ENCODE measurements at regions not wholly inside any gene's neighbourhood (a gene's known extent, or its start where the extent isn't known, plus 50 kb on each side); places are given as distances from the start of the nearest gene placed in this dataset.

DNA sequence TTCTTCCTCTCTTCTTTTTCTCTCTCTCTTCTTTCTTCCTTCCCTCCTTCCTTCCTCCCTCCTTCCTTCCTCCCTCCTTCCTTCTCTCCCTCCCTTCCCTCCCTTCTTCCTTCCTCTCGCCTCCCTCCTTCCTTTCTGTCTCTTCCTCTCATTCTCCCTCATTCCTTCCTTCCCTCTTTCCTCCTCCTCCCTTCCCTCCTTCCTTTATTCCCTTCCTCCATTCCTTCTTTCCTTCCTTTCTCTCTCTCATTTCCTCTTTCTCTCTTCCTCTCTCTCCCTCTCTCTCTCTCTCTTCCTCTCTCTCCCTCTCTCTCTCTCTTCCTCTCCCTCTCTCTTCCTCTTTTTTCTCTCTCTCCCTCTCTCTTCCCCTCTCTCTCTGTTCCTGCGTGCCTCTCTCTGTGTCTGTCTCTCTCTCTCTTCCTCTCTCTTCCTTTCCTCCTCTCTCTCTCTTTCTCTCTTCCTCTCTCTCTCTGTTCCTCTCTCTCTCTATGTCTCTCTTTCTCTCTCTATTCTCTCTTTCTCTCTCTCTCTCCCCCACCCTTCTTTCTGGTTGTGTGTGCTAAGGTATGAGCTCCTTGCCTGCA is 80.1 kb upstream of the PFKP start:
- TF ChIP-seq CTCF (conservative IDR thresholded peaks at IDR 0.05), result no peak
- Mint-ChIP-seq H3K4me1 (ENCODE audit: unreplicated experiment) (peaks cover 16% of the 10 kb centered on the region), H3K4me3 (no peak overlapping the region), H3K27ac (no peak overlapping the region), H3K36me3 (no peaks in the 10 kb centered on the region), H3K9me3 (no peaks in the 10 kb centered on the region), H3K27me3 (peaks cover 26% of the 10 kb centered on the region)
- no peak for DNase-seq (ENCODE audit: extremely low spot score, unreplicated experiment)

DNA sequence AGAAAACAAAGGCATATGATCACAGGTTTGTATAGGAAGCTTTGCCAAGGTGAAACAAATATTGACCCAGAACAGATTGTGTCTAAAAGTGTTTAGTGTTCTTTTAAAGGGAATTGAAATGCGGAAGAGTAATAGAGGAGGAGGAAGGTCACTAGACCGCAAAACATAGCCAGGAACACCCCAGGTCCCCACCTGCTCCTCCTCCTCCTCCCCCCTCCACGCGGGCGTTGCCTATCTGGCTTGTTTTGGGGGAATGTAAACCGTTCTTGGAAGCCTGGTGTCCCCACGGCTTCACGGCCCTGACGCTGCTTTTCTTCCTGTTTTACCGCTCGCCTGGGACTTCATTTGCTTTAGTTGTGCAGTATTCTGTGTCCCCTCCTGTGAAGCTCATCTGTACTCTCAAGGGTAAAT is 81.0 kb upstream of the PFKP start:
- Mint-ChIP-seq H3K9me3 (no peaks in the 10 kb centered on the region), H3K27me3 (peaks cover 26% of the 10 kb centered on the region), H3K36me3 (no peaks in the 10 kb centered on the region), H3K4me3 (no peak overlapping the region), H3K4me1 (ENCODE audit: unreplicated experiment) (peaks cover 11% of the 10 kb centered on the region), H3K27ac (no peak overlapping the region)
- DNase-seq (ENCODE audit: extremely low spot score, unreplicated experiment), result no peak
- TF ChIP-seq CTCF (conservative IDR thresholded peaks at IDR 0.05), result no peak

DNA sequence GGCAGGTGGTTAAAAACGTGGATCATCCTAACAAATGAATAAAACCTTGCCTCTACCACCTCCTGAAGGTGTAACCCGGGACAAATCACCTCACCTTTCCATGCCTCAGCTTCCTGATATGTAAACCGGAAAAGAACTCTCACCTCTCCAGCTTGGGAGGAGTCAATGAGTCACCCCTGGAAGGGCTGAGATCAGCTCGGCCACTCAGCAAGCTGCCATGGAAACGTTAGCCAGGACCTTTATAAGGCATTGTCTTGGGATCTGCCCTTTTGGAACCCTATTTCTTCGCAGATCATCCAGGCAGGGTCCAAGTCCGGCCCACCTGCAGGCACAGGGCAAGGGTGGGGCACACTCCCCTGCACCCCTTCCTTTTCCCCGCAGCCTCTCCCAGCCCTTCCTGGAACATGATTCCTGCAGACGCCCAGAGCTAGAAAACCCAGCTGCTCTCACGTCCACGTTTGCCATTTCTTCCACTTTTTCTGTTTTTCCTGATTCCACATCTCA is 81.6 kb upstream of the PFKP start:
- no peak for TF ChIP-seq CTCF (conservative IDR thresholded peaks at IDR 0.05)
- Mint-ChIP-seq H3K27ac (no peak overlapping the region), H3K9me3 (no peaks in the 10 kb centered on the region), H3K36me3 (no peaks in the 10 kb centered on the region), H3K4me1 (ENCODE audit: unreplicated experiment) (peaks cover 6% of the 10 kb centered on the region), H3K4me3 (no peak overlapping the region), H3K27me3 (peaks cover 26% of the 10 kb centered on the region)
- DNase-seq (ENCODE audit: extremely low spot score, unreplicated experiment), result no peak

DNA sequence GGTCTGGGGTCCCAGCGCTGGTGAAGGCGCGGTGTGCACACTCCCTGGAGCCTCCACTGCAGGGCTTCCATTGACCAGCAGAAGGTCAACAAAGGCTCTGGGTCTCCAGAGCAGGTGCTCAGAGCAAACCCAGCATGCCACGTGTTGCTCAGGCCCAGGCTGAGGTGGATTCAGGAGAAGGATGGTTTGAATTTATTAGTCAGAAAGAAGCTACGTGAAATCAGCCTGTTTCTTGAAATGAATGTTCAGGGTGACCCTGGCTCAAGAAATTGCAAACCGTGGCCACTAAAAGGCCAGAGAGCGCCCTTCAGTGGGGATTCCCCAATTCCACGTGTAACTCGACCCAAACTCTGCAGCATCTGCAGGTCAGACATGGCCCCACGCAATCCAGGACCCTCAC is 82.7 kb upstream of the PFKP start:
- H3K27me3 Mint-ChIP-seq, result peaks cover 29% of the 10 kb centered on the region
- no peak for DNase-seq (ENCODE audit: extremely low spot score, unreplicated experiment)
- H3K9me3 Mint-ChIP-seq, result no peaks in the 10 kb centered on the region
- H3K27ac Mint-ChIP-seq, result no peak overlapping the region
- H3K4me1 Mint-ChIP-seq (ENCODE audit: unreplicated experiment), result peaks cover 8% of the 10 kb centered on the region
- no peaks in the 10 kb centered on the region for H3K36me3 Mint-ChIP-seq
- no peak for TF ChIP-seq CTCF (conservative IDR thresholded peaks at IDR 0.05)
- H3K4me3 Mint-ChIP-seq, result no peak overlapping the region

GRCh38 chr10:2982146-2982545 is 85.2 kb upstream of the PFKP start:
- TF ChIP-seq CTCF (conservative IDR thresholded peaks at IDR 0.05), result no peak
- Mint-ChIP-seq H3K4me1 (ENCODE audit: unreplicated experiment) (peaks cover 12% of the 10 kb centered on the region), H3K27ac (no peak overlapping the region), H3K4me3 (no peak overlapping the region), H3K27me3 (peaks cover 14% of the 10 kb centered on the region), H3K9me3 (no peaks in the 10 kb centered on the region), H3K36me3 (no peaks in the 10 kb centered on the region)
- no peak for DNase-seq (ENCODE audit: extremely low spot score, unreplicated experiment)
